ENCODE measurements at regions not wholly inside any gene's neighbourhood (a gene's known extent, or its start where the extent isn't known, plus 50 kb on each side); places are given as distances from the start of the nearest gene placed in this dataset.

GRCh38 chr17:77649717-77650211 lies 308.7 kb upstream of the TNRC6C start:
- TF ChIP-seq HMG20B (CRISPR knock-in tag; conservative IDR thresholded peaks at IDR 0.05) (no peak), TAF1 (CRISPR knock-in tag; IDR thresholded peaks at IDR 0.05) (no peak), ZNF782 (CRISPR knock-in tag; IDR thresholded peaks at IDR 0.05; ENCODE audit: borderline replicate concordance) (no peak), SP4 (CRISPR knock-in tag; IDR thresholded peaks at IDR 0.05) (no peak), CTCF (CRISPR knock-in tag; IDR thresholded peaks at IDR 0.05) (peak; percentile 17; the same call in 1 of the 2 replicates), EZH2 (conservative IDR thresholded peaks at IDR 0.05; ENCODE audit: low read depth, low read length) (no peak), DNMT3B (CRISPR knock-in tag; conservative IDR thresholded peaks at IDR 0.05) (no peak), KDM1A (CRISPR knock-in tag; IDR thresholded peaks at IDR 0.05) (no peak), POLR2A (IDR thresholded peaks at IDR 0.05; ENCODE audit: insufficient read depth in 1 of 2, low read depth in 2 of 2, low read length in 2 of 2) (no peak), ZBTB37 (CRISPR knock-in tag; IDR thresholded peaks at IDR 0.05) (no peak), NFAT5 (CRISPR knock-in tag; IDR thresholded peaks at IDR 0.05) (no peak), TCF7L2 (IDR thresholded peaks at IDR 0.05; ENCODE audit: low read depth, low read length) (no peak)

Measured in HepG2 (cell line).